H1 (cell line): ENCODE measurements at regions not wholly inside any gene's neighbourhood (a gene's known extent, or its start where the extent isn't known, plus 50 kb on each side); places are given as distances from the start of the nearest gene placed in this dataset.

Experiments used
- BRCA1 ChIP-seq: IDR thresholded peaks from 2 replicates; pipeline ENCODE4 v1.6.1; 2012; ENCODE audit warnings: low read depth, low read length, improper control_type of control experiment
- CHD2 ChIP-seq: IDR thresholded peaks from 2 replicates; pipeline ENCODE4 v1.6.1; 2012; ENCODE audit warnings: low read length, improper control_type of control experiment
- CREB1 ChIP-seq: IDR thresholded peaks from 2 replicates; pipeline ENCODE4 v1.6.1; 2012; ENCODE audit warnings: inconsistent platforms
- GTF2F1 ChIP-seq: IDR thresholded peaks from 2 replicates; pipeline ENCODE4 v1.6.1; 2012; ENCODE audit warnings: low read depth, low read length, improper control_type of control experiment, borderline replicate concordance
- KDM4A ChIP-seq: IDR thresholded peaks from one replicate; pipeline ENCODE4 v1.7.1; 2012; ENCODE audit warnings: low read depth, mild to moderate bottlenecking, moderate library complexity, low read length, inconsistent platforms; ENCODE audit not compliant: severe bottlenecking
- KDM5A ChIP-seq: fragments of 200-600 bp; IDR thresholded peaks from 2 replicates; pipeline ENCODE4 v1.7.1; 2012; ENCODE audit warnings: mild to moderate bottlenecking, low read length, inconsistent platforms, mixed read lengths
- PHF8 ChIP-seq: fragments of 200-600 bp; sonication (generic); conservative IDR thresholded peaks from 2 replicates; pipeline ENCODE4 v1.7.1; 2012; ENCODE audit warnings: low read depth, mild to moderate bottlenecking, inconsistent platforms, low read length, moderate library complexity
- SAP30 ChIP-seq: fragments of 300-600 bp; sonication (generic); IDR thresholded peaks from 2 replicates; pipeline ENCODE4 v1.7.1; 2012; ENCODE audit warnings: low read length, moderate library complexity, mild to moderate bottlenecking, inconsistent platforms; ENCODE audit not compliant: insufficient read depth, insufficient replicate concordance
- SRF ChIP-seq: IDR thresholded peaks from 2 replicates; pipeline ENCODE4 v1.6.1; 2011; ENCODE audit warnings: mild to moderate bottlenecking, low read depth, low read length, moderate library complexity
- TF ChIP-seq, protein P1 (sequence below): fragments of 300-600 bp; sonication (generic); IDR thresholded peaks from 2 replicates; pipeline ENCODE4 v1.7.1; 2012; ENCODE audit warnings: low read length, moderate library complexity, mild to moderate bottlenecking, inconsistent platforms; ENCODE audit not compliant: insufficient replicate concordance

DNA sequence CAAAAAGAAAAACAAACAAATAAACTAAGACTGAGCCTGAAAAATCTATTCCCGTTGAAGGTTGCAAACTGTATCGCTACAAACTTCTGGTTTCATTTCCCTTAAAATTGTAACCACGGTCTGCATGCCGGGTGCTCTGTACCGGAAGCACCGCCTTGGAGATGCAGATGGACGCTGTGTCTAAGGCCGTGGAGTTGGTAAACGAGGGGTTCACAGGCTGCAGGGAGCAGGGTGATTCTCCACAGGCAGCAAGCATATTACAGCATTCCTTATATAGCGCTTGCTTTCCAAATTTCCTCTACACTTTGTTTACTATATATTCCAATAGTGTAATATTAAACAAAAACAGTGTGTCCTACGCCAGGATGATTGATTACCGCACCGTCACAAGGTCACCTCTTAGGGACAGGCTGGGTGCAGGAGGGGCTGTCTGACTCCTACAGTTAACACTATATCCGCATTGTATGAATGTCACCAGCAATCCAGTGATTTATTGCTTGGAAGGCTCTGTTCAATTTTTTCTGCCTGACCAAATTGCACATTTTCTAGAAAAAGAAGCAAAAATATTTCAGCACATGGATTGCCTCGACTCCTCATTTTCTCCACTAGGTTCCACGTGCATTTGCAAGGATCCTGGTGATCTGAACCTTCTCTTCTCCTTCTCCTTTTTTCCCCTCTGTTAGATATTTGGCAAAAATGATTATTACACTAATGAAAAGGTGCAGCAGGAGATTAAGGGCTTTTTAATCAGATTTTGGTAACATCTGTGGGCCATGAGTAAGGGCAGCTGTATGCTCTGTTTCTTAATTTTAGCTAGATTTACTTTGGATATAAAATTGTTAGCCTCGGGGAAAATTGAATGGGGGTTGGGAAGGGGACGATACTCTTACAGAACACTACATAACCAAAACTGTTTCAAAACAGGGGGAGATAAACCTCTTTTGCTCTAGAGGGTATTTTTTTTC, 325.8 kb upstream of the MGMT start (continued):
- TF ChIP-seq, protein P1, sequence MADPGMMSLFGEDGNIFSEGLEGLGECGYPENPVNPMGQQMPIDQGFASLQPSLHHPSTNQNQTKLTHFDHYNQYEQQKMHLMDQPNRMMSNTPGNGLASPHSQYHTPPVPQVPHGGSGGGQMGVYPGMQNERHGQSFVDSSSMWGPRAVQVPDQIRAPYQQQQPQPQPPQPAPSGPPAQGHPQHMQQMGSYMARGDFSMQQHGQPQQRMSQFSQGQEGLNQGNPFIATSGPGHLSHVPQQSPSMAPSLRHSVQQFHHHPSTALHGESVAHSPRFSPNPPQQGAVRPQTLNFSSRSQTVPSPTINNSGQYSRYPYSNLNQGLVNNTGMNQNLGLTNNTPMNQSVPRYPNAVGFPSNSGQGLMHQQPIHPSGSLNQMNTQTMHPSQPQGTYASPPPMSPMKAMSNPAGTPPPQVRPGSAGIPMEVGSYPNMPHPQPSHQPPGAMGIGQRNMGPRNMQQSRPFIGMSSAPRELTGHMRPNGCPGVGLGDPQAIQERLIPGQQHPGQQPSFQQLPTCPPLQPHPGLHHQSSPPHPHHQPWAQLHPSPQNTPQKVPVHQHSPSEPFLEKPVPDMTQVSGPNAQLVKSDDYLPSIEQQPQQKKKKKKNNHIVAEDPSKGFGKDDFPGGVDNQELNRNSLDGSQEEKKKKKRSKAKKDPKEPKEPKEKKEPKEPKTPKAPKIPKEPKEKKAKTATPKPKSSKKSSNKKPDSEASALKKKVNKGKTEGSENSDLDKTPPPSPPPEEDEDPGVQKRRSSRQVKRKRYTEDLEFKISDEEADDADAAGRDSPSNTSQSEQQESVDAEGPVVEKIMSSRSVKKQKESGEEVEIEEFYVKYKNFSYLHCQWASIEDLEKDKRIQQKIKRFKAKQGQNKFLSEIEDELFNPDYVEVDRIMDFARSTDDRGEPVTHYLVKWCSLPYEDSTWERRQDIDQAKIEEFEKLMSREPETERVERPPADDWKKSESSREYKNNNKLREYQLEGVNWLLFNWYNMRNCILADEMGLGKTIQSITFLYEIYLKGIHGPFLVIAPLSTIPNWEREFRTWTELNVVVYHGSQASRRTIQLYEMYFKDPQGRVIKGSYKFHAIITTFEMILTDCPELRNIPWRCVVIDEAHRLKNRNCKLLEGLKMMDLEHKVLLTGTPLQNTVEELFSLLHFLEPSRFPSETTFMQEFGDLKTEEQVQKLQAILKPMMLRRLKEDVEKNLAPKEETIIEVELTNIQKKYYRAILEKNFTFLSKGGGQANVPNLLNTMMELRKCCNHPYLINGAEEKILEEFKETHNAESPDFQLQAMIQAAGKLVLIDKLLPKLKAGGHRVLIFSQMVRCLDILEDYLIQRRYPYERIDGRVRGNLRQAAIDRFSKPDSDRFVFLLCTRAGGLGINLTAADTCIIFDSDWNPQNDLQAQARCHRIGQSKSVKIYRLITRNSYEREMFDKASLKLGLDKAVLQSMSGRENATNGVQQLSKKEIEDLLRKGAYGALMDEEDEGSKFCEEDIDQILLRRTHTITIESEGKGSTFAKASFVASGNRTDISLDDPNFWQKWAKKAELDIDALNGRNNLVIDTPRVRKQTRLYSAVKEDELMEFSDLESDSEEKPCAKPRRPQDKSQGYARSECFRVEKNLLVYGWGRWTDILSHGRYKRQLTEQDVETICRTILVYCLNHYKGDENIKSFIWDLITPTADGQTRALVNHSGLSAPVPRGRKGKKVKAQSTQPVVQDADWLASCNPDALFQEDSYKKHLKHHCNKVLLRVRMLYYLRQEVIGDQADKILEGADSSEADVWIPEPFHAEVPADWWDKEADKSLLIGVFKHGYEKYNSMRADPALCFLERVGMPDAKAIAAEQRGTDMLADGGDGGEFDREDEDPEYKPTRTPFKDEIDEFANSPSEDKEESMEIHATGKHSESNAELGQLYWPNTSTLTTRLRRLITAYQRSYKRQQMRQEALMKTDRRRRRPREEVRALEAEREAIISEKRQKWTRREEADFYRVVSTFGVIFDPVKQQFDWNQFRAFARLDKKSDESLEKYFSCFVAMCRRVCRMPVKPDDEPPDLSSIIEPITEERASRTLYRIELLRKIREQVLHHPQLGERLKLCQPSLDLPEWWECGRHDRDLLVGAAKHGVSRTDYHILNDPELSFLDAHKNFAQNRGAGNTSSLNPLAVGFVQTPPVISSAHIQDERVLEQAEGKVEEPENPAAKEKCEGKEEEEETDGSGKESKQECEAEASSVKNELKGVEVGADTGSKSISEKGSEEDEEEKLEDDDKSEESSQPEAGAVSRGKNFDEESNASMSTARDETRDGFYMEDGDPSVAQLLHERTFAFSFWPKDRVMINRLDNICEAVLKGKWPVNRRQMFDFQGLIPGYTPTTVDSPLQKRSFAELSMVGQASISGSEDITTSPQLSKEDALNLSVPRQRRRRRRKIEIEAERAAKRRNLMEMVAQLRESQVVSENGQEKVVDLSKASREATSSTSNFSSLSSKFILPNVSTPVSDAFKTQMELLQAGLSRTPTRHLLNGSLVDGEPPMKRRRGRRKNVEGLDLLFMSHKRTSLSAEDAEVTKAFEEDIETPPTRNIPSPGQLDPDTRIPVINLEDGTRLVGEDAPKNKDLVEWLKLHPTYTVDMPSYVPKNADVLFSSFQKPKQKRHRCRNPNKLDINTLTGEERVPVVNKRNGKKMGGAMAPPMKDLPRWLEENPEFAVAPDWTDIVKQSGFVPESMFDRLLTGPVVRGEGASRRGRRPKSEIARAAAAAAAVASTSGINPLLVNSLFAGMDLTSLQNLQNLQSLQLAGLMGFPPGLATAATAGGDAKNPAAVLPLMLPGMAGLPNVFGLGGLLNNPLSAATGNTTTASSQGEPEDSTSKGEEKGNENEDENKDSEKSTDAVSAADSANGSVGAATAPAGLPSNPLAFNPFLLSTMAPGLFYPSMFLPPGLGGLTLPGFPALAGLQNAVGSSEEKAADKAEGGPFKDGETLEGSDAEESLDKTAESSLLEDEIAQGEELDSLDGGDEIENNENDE, result no peak
- TF ChIP-seq SRF, result no peak
- no peak for TF ChIP-seq GTF2F1
- no peak for TF ChIP-seq KDM4A
- TF ChIP-seq SAP30, result no peak
- TF ChIP-seq PHF8, result no peak
- TF ChIP-seq KDM5A, result no peak
- TF ChIP-seq CHD2, result no peak
- TF ChIP-seq BRCA1, result no peak
- TF ChIP-seq CREB1, result no peak
